ENCODE measurements at regions not wholly inside any gene's neighbourhood (a gene's known extent, or its start where the extent isn't known, plus 50 kb on each side); places are given as distances from the start of the nearest gene placed in this dataset.

DNA sequence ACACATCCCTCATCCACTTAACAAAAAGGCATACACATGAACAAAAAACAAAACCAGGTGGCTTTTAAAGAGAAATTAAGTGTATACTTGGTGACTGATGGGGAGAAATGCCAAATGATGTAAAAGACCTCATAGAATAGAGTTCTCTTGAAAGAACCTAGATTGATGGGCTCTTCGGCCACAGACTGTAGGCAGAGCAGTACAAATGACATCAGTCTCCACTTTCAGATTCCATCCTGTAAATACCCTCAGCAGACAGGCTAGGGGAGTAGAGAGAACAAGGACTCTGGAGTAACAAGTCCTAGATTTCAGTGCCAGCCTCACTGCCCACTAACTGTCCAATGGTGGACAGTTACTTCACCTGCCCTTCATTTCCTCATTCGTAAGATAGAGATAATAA is 203.8 kb downstream of the MZT1 start:
- no peak for DNase-seq

DNA sequence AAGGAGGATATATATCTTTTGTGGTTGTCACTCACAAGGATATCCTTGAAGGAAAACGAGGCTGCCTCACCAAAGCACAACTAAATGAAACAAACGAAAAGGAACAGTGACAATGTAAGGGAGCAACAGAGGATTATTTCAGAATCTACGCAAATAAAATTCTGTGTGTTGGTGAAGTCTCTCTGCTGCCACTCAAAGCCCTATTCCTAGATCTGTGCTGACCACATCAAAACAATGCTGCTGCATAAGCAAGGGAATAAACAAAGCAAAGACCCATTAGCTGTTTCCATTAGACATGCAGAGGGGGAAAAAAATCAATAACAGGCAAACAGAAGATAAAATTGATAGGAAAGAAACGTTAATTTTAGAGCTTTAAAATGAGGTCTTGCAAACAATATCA is 204.4 kb downstream of the MZT1 start:
- no peak for DNase-seq

DNA sequence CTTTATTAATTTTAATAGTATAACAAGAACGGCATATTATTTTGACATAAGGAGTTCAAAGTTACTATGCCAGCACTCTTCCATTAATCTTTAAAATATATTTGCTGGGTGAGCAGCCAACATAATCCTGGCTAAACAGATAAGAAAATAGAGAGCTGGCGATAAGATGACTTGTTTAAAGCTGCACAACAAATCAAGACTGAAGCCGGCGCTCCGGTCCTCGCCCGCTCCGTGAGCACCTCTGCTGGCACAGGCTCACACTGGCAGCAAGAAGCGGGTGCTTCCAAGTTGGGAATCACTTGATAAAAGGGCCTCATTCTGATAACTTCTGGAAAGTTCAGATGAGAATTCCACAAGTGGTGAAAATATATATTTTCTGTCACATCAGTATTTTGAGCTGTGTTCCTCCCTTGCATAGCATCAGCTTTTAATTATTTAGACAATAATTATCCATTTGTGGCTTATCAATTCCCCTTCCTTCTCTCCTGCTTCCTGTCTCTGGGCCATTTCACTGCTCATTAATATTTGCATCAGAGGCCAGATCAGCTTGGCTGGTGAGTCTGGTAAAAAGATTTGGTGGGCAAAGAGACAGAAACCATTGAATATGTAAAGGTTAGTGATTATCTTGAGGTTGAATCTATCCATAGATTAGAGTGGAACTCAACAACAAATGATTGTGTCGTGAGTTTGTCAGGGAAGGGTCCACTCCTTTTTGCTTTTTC is 205.3 kb downstream of the MZT1 start:
- DNase-seq, result no peak

DNA sequence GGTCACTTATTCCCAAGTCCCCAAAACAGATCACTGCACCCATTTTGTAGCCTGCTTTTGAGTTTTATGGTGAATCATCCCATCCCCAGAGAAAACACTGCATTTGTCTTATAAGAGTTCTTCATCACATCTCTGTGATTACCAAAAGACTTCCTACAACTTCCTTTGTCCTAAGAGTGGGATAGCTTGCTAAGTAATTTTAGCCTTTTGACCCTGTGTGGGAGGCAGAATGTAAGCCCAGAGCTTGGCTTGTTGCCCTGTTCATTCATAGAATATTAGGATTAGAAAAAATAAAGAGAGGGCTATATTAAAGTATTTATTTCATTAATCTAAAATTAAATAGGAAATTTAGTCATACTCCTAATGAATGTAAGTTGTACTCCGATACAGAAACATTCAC is 213.3 kb downstream of the MZT1 start:
- DNase-seq, result no peak

DNA sequence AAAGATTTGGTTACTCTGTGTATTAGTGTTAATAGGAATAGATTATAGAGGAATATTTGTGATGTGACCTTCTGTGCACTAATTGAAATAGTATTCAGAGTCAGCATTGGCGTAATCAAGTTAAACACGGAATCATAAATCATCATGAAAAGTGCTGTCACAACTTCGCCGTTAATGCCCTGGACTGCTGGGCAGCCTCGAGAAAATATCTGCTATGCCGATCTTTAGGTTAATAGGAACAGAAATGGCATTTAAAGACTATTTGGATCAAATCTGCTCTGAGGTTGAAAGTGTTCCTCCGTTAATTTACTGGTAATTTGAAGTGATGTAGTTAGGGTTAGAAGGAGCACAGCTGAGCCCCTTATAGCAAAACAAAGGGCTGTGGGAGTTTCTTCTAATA is 219.0 kb downstream of the MZT1 start:
- no peak for DNase-seq

DNA sequence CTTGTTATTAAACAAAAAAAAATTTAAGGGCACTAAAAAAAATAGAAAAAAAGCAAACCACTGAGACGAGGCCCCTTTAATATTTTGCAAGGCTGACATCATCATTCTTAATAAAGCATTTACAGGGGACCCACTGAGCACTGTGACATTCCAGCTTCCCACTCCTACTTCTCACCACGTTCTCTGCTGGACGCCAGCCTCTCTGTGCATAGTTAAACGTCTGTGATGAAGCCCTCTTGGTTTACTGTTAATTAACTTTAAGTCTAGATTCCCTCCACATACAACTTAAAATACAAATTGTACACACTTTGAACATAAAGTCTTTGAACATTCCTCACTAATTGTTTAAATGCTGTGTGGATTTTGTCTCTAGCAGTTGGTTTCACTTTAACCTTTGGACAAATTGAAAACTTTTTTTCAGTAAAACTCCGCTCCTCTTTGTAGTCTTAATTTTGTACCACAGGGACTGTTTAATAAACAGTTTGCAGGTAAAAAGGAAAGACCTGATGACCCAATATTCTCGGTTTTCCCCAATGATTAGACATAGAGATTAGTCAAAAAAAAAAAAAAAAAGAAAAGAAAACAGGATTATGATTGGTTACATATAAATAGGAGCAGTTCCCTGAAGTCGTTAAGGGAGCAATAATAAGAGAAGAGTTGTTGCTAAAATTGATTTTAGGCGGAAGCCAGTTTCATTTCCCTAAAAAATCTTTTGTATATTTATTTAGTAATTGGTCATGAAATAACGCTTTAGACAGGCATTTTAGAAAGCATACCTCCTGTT is 219.8 kb downstream of the MZT1 start:
- DNase-seq, result no peak

DNA sequence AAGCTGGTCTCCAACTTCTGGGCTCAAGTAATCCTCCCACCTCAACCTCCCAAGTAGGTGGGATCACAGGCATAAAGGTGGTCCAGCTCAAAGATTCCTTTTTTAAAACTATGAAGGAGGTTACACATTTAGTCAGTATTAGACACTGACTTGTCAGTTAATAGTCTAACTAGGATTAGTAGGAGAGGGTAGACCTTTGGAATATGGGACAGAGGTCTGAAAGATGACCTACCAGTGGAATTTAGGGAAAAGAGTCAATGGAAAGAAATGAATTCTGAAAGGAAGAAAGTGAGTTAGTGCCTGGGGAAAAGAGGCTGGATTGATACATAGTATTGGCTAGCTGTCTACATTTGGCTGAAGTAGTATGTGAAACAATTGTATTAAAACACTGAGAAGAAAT is 220.7 kb downstream of the MZT1 start:
- DNase-seq, result no peak

DNA sequence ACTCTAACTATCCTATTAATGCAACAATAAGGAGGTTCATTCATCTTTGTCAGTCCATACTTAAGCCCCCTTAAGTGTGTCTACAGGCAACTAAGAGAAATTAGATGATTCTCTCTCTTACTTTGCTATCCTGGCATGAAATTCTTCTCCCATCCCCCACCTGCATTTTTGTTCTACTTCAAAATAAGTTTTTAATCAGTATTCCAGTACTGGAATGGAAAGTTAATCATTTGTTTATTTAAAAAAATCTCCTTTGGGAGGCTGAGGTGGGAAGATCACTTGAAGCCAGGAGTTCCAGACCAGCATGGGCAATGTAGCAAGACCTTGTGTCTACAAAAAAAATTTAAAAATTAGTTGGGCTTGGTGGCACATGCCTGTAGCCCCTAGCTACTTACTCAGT is 222.1 kb downstream of the MZT1 start:
- DNase-seq, result no peak

DNA sequence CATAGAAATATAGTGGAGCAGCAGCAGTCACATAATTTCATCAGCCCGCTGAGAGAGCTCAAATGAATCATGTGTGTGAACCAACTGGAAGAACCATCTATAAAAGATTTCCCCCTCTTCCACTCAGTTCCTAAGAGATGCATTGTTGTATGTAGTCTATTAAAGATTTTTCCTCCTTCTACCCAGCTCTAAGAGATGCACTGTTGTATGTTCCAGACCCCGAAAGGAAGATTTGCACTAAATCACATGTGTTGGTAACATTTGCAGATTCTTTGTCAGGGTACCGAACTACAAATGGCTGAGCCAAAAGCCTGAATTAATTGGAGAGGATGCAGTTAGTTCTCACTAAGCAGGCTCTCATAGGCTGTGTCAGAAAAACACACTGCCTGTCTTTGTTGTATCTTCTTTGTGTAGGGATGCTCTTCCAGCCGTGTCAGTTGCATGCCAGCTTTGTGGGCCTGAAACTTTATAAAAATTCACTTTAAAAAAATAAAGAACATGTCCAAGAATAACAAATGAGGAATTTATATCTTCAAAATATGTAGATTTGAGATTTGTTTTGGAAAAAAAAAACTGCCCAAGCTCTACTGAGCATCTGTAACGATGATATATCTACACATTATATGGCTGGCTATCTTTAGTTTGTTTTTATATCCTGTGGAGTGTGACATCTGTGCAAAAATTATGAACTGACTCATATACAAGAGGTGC is 223.1 kb downstream of the MZT1 start:
- DNase-seq, result no peak

DNA sequence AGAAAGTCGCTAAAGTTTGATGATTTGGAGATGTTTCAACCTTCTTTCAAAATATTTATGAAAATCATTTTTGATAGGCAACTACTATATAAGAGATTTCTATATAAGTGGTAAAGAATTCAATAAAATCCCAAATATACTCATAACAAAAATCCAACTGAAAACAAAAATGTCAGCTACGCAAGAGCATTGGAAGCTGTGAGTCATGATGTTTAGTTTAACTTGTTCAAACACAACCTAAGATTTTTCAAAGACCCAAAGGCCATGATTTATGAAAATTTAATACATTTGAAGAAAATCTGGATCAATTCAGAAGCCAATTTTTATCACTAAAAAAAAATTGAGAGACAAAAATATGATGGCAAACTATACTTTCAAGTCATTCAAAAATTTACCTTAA is 226.6 kb downstream of the MZT1 start:
- no peak for DNase-seq

DNA sequence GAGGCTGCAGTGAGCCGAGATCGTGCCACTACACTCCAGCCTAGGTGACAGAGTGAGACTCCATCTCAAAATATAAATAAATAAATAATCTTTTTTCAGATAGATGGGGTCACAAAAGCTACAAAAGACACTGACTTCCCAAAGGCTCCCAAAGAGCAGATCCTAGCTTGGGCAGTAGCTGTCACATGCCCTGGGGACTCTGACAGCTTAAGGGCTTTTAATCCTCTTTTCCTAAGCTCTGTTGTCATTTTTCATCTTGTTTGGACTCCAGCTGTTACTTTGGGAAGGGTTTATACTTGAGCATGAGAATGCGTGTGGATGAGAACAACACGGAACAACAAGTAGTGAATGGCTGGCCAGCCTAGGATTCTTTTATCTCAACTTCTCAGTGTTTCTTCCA is 231.7 kb downstream of the MZT1 start:
- no peak for DNase-seq

DNA sequence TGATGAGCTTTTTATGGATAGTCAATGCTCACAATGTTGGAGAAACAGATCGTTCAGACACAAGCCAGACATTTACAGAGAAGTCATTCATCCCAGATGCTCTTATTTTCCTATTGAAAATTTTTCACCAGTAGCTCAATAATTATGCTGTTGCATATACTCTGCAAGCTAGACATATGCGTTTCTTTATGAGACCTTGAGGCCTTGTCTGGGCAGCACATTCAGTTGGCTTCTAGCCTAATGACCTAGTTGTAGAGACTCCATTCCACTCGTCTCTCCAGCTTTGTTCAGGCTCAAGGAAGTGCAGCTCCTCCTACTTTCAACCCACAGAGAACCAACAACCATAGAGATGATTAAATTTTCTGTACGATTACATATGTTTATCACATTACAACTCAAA is 237.7 kb downstream of the MZT1 start:
- no peak for DNase-seq

DNA sequence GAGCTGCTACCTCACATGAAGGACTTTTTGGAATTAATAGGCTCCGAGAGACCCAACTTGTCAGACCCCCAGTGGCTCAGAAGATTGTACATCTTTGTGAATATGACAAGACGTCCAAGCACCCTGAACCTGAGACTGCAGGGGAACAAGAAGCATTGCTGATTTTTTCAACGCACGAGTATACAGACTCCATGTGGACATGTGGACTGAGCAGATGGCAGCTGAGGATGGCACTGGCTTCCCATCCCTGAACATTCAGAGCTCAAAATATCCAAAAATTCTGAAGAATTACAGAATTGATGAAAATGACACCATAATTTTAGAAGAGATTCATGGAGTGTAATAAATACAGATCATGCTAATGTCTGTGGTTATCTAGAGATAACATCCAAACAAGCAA is 254.1 kb downstream of the MZT1 start:
- no peak for DNase-seq

DNA sequence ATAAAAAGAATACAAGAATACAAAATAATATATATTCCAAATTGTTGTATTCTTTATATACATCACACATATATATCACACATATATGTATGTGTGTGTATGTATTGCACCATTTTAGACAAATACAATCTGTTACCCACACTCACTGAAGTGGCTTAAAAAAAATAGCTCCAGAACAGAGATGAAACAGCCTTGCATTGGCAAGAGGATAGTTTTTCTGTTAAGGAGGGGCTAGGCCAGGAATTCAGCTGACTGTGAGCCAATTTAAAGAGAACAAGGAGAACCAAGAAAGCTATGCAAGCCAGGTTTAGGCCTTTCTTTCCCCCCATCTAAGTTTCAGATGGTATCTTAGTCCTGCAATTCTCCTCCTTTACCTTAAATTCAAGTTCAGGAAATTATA is 257.5 kb downstream of the MZT1 start:
- no peak for DNase-seq

DNA sequence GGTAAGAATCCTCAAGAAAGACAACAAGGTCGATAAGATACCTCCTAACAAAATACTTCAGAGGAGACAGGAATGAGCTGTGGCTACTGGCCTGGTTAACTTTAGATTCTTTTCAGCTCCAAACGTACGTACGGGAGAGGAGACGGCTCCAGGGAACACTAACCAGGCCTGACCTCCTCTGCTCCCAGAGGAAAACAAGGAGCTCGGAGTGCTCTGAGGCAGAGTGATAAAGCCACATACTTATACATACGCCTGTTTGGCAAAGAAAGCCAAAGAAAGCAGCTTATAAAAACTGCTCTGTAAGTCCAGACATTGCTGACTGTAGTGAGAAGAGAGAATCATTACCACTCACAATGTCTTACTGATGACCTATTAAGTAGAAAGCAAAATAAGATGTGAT is 263.9 kb downstream of the MZT1 start:
- DNase-seq, result no peak

DNA sequence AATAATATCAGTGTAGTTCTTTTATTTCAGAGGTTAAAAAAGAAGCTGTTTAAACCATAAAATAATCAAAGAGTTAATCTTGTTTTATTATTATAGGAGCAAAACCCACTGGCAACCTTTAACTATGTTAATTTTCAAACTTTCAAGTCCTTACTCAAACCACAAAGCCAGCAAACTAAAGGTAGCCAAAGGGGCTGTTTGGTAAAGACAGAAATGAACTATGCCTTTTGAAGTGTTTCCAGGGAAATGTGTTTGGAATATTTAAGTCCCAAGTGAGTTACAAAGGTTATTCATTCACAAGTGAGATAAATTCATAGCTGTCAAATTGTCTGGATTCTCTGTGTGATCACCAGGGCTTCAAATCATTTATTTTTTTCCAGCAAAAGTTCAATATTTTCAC is 264.7 kb downstream of the MZT1 start:
- DNase-seq, result no peak

DNA sequence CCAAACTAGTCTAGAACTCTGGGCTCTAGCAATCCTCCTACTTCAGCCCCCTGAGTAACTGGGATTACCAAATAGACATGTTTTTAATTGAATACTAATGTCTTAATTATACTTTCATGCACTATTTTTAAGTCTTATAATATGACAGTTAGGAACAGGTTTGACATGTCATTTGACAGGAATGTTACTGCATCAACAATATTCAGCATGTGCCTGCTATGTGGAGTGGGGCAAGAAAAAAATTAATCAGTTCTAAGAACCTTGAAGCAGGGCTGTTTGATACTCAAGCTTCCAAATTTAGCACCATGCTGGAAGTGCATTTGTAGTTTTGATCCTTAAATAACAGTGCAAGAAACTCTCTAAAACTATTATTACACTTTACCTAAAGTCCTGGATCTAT is 265.3 kb downstream of the MZT1 start:
- DNase-seq, result no peak

DNA sequence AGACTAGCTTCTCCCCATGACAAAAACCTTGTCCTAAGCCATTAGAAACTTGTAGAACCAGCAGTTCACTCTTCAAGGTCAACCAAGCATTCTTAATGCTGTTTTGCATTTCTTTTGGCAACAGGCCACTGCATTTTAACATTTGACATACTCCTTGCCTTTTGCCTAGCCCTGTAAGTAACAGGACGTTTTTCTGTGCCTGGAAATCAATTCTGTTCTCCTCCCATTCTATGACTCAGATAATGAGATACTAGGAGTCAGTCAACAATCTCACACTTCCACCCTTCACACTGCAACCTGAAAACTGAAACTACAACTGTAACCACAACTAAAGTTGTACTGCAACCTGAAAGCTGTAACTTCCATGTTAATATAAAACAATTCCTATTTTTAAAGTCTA is 268.7 kb downstream of the MZT1 start:
- DNase-seq, result no peak

DNA sequence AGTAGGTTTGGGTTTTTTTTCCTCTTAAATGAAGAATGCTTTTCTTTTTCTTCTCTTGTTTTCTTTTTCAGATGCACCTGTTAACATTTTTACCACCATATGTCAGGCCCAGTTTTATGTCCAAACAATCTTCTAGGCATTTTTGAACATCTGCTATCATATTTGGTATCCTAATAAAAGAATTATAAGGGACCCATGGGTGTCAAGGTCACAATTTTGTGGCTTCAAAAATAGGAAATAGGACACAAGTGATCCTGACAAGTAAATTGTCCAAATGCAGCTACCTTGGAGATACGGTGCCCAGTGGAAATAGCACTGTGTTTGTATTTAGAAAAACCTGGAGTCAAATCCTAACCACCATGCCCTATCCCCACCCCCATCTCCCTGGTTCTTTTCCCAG is 270.3 kb downstream of the MZT1 start:
- DNase-seq, result no peak

DNA sequence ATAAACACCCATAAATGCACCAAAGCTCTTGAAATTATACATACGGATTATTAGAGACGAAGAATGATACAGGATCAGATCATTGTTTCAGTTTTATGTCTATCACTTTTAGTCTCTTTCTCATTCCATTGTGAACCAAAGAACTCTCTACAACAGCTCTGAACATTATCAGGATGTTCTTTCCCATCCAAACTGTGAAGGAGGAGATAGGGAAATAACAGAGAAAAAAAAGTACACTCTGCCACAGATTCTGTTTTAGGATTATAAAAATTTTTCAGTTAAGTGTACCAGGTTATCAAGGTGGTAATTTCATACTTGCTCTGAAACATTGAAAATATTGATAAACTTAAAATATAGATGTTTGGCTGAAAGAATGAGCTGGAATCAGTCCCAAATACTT is 270.9 kb downstream of the MZT1 start:
- DNase-seq, result no peak

DNA sequence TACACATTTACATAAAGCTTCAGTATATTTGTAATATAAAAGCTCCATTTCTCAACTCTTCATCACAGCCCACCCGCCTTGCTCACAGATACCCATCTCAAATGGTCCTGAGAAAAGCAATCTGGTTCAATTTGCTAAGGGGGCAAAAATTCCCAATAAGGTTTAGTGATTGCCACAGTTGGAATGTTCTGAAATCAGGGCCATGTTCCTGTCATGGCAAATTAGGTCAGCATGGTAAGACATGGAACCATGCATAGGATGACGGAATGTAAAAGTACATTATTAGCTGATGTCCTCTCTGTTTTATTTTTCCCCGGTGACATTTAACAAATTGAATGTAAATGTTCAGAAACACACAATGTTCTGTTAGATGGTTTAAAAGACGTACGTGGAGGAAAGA is 274.3 kb downstream of the MZT1 start:
- no peak for DNase-seq

DNA sequence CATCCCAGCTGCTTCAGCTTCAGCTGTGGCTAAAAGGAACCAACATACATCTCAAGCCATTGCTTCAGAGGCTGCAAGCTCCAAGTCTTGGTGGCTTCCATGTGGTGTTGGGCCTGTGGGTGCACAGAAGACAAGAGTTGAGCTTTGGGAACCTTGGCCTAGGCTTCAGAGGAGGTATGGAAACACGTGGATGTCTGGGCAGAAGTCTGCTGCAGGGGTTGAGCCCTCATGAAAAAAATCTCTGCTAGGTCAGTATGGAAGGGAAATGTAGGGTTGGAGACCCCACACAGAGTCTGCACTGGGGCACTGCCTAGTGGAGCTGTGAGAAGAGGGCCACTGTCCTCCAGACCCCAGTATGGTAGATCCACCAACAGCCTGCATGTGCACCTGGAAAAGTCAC is 279.3 kb downstream of the MZT1 start:
- no peak for DNase-seq

DNA sequence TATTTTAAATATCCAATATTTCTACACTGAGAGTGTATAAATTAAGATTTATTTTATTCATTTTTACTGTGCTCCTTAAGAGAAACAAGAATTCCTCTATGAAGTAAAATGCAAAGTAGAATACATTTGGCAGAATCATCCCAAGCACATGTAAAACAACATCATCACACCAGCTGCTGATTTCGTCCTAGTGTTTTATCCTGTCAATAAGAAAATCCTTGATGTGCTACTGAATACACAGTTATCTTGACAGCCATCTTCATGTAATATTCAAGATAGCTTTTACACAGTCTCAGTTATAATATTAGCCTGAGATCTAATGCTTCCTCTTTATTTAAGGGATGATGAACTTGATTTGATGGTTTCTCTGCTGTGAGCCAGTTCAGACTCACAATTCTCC is 282.4 kb downstream of the MZT1 start:
- no peak for DNase-seq

DNA sequence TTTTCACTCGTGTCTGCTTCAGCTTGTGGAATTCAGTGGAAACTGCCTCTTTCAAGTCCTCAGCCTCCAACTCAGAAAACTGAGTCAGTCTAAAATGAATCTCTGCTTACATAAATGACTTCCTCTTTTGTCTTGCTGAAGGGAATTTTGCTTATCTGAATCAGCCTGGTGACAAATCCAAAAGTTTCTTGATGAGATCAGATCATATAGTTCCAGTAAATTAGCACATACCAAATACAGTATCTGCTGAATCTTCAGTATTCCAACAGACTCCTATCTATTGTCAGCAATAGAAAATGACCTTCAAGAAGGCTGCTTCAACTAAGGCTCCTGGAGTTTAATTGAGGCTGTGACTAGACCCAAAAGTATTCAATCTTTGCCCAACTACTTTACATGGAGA is 290.0 kb downstream of the MZT1 start:
- DNase-seq, result no peak

All from activated naive CD4-positive, alpha-beta T cell treated with anti-CD3 and anti-CD28 coated beads, Interleukin-2, amount 50 U/mL, for 16 hours (primary cell).